ENCODE measurements at regions not wholly inside any gene's neighbourhood (a gene's known extent, or its start where the extent isn't known, plus 50 kb on each side); places are given as distances from the start of the nearest gene placed in this dataset.

- Histone ChIP-seq H3K4me3 (no peak overlapping the region), H3K9ac (ENCODE audit: insufficient read length) (no peak overlapping the region), H3K36me3 (ENCODE audit: insufficient read depth, low read length) (no peaks in the 10 kb centered on the region), H3K9me3 (ENCODE audit: low read depth, low read length) (no peaks in the 10 kb centered on the region), H3K27ac (no peak overlapping the region)
- no peak for DNase-seq (ENCODE audit: low read depth, low spot score)
- no peak for TF ChIP-seq FOXP2 (optimal IDR thresholded peaks at IDR 0.05; ENCODE audit: control extremely low read depth, extremely low read length, insufficient read depth)
- TF ChIP-seq EZH2 (IDR thresholded peaks at IDR 0.05) = no peak
- no peak for TF ChIP-seq POLR2AphosphoS5 (IDR thresholded peaks at IDR 0.05; ENCODE audit: borderline replicate concordance, low read depth, low read length)
Measured at GRCh38 chr12:66742508-66743367, 63.9 kb upstream of the GRIP1 start.

GRCh38 chr12:66744461-66744860 is 65.6 kb upstream of the GRIP1 start:
- H3K4me3 ChIP-seq = no peak overlapping the region
- DNase-seq (ENCODE audit: low read depth, low spot score) = no peak
- no peak overlapping the region for H3K27ac ChIP-seq
- no peaks in the 10 kb centered on the region for H3K36me3 ChIP-seq (ENCODE audit: insufficient read depth, low read length)
- no peaks in the 10 kb centered on the region for H3K9me3 ChIP-seq (ENCODE audit: low read depth, low read length)
- H3K9ac ChIP-seq (ENCODE audit: insufficient read length) = no peak overlapping the region
- TF ChIP-seq EZH2 (IDR thresholded peaks at IDR 0.05) (no peak), POLR2AphosphoS5 (IDR thresholded peaks at IDR 0.05; ENCODE audit: borderline replicate concordance, low read depth, low read length) (no peak), FOXP2 (optimal IDR thresholded peaks at IDR 0.05; ENCODE audit: control extremely low read depth, extremely low read length, insufficient read depth) (no peak)

GRCh38 chr12:66744956-66745383 is 66.1 kb upstream of the GRIP1 start:
- no peak overlapping the region for H3K27ac ChIP-seq
- TF ChIP-seq FOXP2 (optimal IDR thresholded peaks at IDR 0.05; ENCODE audit: control extremely low read depth, extremely low read length, insufficient read depth) (no peak), EZH2 (IDR thresholded peaks at IDR 0.05) (no peak), POLR2AphosphoS5 (IDR thresholded peaks at IDR 0.05; ENCODE audit: borderline replicate concordance, low read depth, low read length) (no peak)

GRCh38 chr12:66746489-66747201 is 67.8 kb upstream of the GRIP1 start:
- DNase-seq (ENCODE audit: low read depth, low spot score) = no peak
- no peak overlapping the region for H3K9ac ChIP-seq (ENCODE audit: insufficient read length)
- TF ChIP-seq EZH2 (IDR thresholded peaks at IDR 0.05) (no peak), POLR2AphosphoS5 (IDR thresholded peaks at IDR 0.05; ENCODE audit: borderline replicate concordance, low read depth, low read length) (no peak), FOXP2 (optimal IDR thresholded peaks at IDR 0.05; ENCODE audit: control extremely low read depth, extremely low read length, insufficient read depth) (no peak)
- no peaks in the 10 kb centered on the region for H3K36me3 ChIP-seq (ENCODE audit: insufficient read depth, low read length)
- H3K9me3 ChIP-seq (ENCODE audit: low read depth, low read length) = no peaks in the 10 kb centered on the region
- H3K27ac ChIP-seq = no peak overlapping the region
- no peak overlapping the region for H3K4me3 ChIP-seq

More at GRCh38 chr12:66744956-66745383, 66.1 kb upstream of the GRIP1 start:
- no peak overlapping the region for H3K9ac ChIP-seq (ENCODE audit: insufficient read length)
- H3K9me3 ChIP-seq (ENCODE audit: low read depth, low read length) = no peaks in the 10 kb centered on the region
- no peaks in the 10 kb centered on the region for H3K36me3 ChIP-seq (ENCODE audit: insufficient read depth, low read length)
- no peak overlapping the region for H3K4me3 ChIP-seq
- DNase-seq (ENCODE audit: low read depth, low spot score) = no peak

- TF ChIP-seq FOXP2 (optimal IDR thresholded peaks at IDR 0.05; ENCODE audit: control extremely low read depth, extremely low read length, insufficient read depth) (no peak), POLR2AphosphoS5 (IDR thresholded peaks at IDR 0.05; ENCODE audit: borderline replicate concordance, low read depth, low read length) (no peak)
- Histone ChIP-seq H3K9ac (ENCODE audit: insufficient read length) (no peak overlapping the region), H3K4me3 (no peak overlapping the region), H3K27ac (no peak overlapping the region), H3K9me3 (ENCODE audit: low read depth, low read length) (no peaks in the 10 kb centered on the region), H3K36me3 (ENCODE audit: insufficient read depth, low read length) (no peaks in the 10 kb centered on the region)
- no peak for DNase-seq (ENCODE audit: low read depth, low spot score)
Measured at GRCh38 chr12:66751432-66752113, 72.7 kb upstream of the GRIP1 start.

GRCh38 chr12:66753810-66754209 is 74.9 kb upstream of the GRIP1 start:
- Histone ChIP-seq H3K9ac (ENCODE audit: insufficient read length) (no peak overlapping the region), H3K9me3 (ENCODE audit: low read depth, low read length) (no peaks in the 10 kb centered on the region), H3K27ac (no peak overlapping the region), H3K4me3 (no peak overlapping the region), H3K36me3 (ENCODE audit: insufficient read depth, low read length) (no peaks in the 10 kb centered on the region)
- TF ChIP-seq FOXP2 (optimal IDR thresholded peaks at IDR 0.05; ENCODE audit: control extremely low read depth, extremely low read length, insufficient read depth) (no peak), EZH2 (IDR thresholded peaks at IDR 0.05) (no peak), POLR2AphosphoS5 (IDR thresholded peaks at IDR 0.05; ENCODE audit: borderline replicate concordance, low read depth, low read length) (no peak)
- DNase-seq (ENCODE audit: low read depth, low spot score) = no peak

- Histone ChIP-seq H3K36me3 (ENCODE audit: insufficient read depth, low read length) (no peaks in the 10 kb centered on the region), H3K9ac (ENCODE audit: insufficient read length) (no peak overlapping the region), H3K4me3 (no peak overlapping the region), H3K9me3 (ENCODE audit: low read depth, low read length) (no peaks in the 10 kb centered on the region), H3K27ac (no peak overlapping the region)
- no peak for TF ChIP-seq POLR2AphosphoS5 (IDR thresholded peaks at IDR 0.05; ENCODE audit: borderline replicate concordance, low read depth, low read length)
- TF ChIP-seq FOXP2 (optimal IDR thresholded peaks at IDR 0.05; ENCODE audit: control extremely low read depth, extremely low read length, insufficient read depth) = no peak
- TF ChIP-seq EZH2 (IDR thresholded peaks at IDR 0.05) = no peak
- no peak for DNase-seq (ENCODE audit: low read depth, low spot score)
Measured at GRCh38 chr12:66755727-66756395, 77.0 kb upstream of the GRIP1 start.

Measured in SK-N-MC (cell line).